Esophagus muscularis mucosa (tissue), 3 donors: ENCODE measurements at regions not wholly inside any gene's neighbourhood (a gene's known extent, or its start where the extent isn't known, plus 50 kb on each side); places are given as distances from the start of the nearest gene placed in this dataset.

ENCODE experiments used
- CTCF ChIP-seq, 3 experiments: fragments of 200-600 bp in 2 of 3; fragments of 450-650 bp in 1 of 3; sonication (generic) in 2 of 3; IDR thresholded peaks; one replicate each; pipeline ENCODE4 v1.5.1; 2017 to 2019; ENCODE audit warnings: antibody characterized with exemption in 3 of 3, mild to moderate bottlenecking in 2 of 3, moderate library complexity in 1 of 3
- EP300 ChIP-seq: sonication (generic); formaldehyde crosslinking; IDR thresholded peaks from one replicate; pipeline ENCODE4 v1.6.1; 2017; ENCODE audit warnings: antibody characterized with exemption

GRCh38 chr19:30637926-30638325 lies 265.7 kb downstream of the ZNF536 start:
- TF ChIP-seq CTCF (IDR thresholded peaks at IDR 0.05) (no peak), EP300 (no peak)
